Ascending aorta (tissue), 2 donors: ENCODE measurements at regions not wholly inside any gene's neighbourhood (a gene's known extent, or its start where the extent isn't known, plus 50 kb on each side); places are given as distances from the start of the nearest gene placed in this dataset.

Experiments used
- DNase-seq, 2 donors: peaks; one replicate each; pipeline ENCODE4 v3.0.0-alpha.2; 2019; ENCODE audit warnings: low spot score in 2 of 2
- H3K27ac ChIP-seq, 2 donors: fragments of 200-600 bp; sonication (generic); one replicate each; pipeline ENCODE4 v1.5.1; 2016 to 2017; ENCODE audit warnings: mild to moderate bottlenecking in 1 of 2
- H3K27me3 ChIP-seq: fragments of 200-600 bp; sonication (generic); one replicate; pipeline ENCODE4 v1.5.1; 2017
- H3K36me3 ChIP-seq, 2 donors: fragments of 200-600 bp; sonication (generic); one replicate each; pipeline ENCODE4 v1.5.1; 2016
- H3K4me1 ChIP-seq, 2 donors: fragments of 200-600 bp; sonication (generic); one replicate each; pipeline ENCODE4 v1.5.1; 2016 to 2017; ENCODE audit warnings: mild to moderate bottlenecking in 1 of 2
- H3K4me3 ChIP-seq, 2 donors: fragments of 200-600 bp; sonication (generic); one replicate each; pipeline ENCODE4 v1.5.1; 2016 to 2017; ENCODE audit warnings: mild to moderate bottlenecking in 1 of 2
- H3K9me3 ChIP-seq, 2 donors: fragments of 200-600 bp; sonication (generic); one replicate each; pipeline ENCODE4 v1.5.1; 2016
- CTCF ChIP-seq, 3 experiments: fragments of 200-600 bp in 2 of 3; fragments of 450-650 bp in 1 of 3; sonication (generic) in 2 of 3; IDR thresholded peaks; one replicate each; pipeline ENCODE4 v1.5.1; 2016 to 2019; ENCODE audit warnings: antibody characterized with exemption in 3 of 3, mild to moderate bottlenecking in 1 of 3, moderate library complexity in 1 of 3
- intact Hi-C: fragments of 100-400 bp; cut with DNase I; formaldehyde crosslinking; loops from one replicate; pipeline ENCODE4 v1.15.1; 2023

GRCh38 chr2:176851200-176851888, 361.2 kb upstream of the HNRNPA3 start:
- Histone ChIP-seq H3K4me1 (no peaks in the 10 kb centered on the region), H3K27me3 (no peaks in the 10 kb centered on the region), H3K4me3 (no peak overlapping the region), H3K27ac (no peak overlapping the region), H3K36me3 (no peaks in the 10 kb centered on the region), H3K9me3 (no peaks in the 10 kb centered on the region)
- TF ChIP-seq CTCF (IDR thresholded peaks at IDR 0.05), result no peak
- no peak for DNase-seq
- intact Hi-C loops, result no loop called here

- Histone ChIP-seq H3K36me3 (no peaks in the 10 kb centered on the region), H3K4me1 (no peaks in the 10 kb centered on the region), H3K27ac (no peak overlapping the region), H3K9me3 (no peaks in the 10 kb centered on the region), H3K4me3 (no peak overlapping the region), H3K27me3 (no peaks in the 10 kb centered on the region)
- no peak for DNase-seq
- TF ChIP-seq CTCF (IDR thresholded peaks at IDR 0.05), result no peak
- intact Hi-C loops, result no loop called here
Measured at GRCh38 chr2:176851889-176852483, 360.6 kb upstream of the HNRNPA3 start.

- DNase-seq, result no peak
- H3K27ac ChIP-seq, result no peak overlapping the region
- H3K4me1 ChIP-seq, result no peaks in the 10 kb centered on the region
- H3K9me3 ChIP-seq, result no peaks in the 10 kb centered on the region
- TF ChIP-seq CTCF (IDR thresholded peaks at IDR 0.05), result no peak
- intact Hi-C loops, result no loop called here
- no peaks in the 10 kb centered on the region for H3K27me3 ChIP-seq
- H3K36me3 ChIP-seq, result no peaks in the 10 kb centered on the region
- no peak overlapping the region for H3K4me3 ChIP-seq
Measured at GRCh38 chr2:176852667-176853066, 359.9 kb upstream of the HNRNPA3 start.

GRCh38 chr2:176854062-176854461, 358.5 kb upstream of the HNRNPA3 start:
- no peaks in the 10 kb centered on the region for H3K36me3 ChIP-seq
- no peaks in the 10 kb centered on the region for H3K27me3 ChIP-seq
- H3K27ac ChIP-seq, result no peak overlapping the region
- no peaks in the 10 kb centered on the region for H3K4me1 ChIP-seq
- intact Hi-C loops, result no loop called here
- TF ChIP-seq CTCF (IDR thresholded peaks at IDR 0.05), result no peak
- H3K4me3 ChIP-seq, result no peak overlapping the region
- no peaks in the 10 kb centered on the region for H3K9me3 ChIP-seq
- no peak for DNase-seq

GRCh38 chr2:176854878-176855277, 357.7 kb upstream of the HNRNPA3 start:
- TF ChIP-seq CTCF (IDR thresholded peaks at IDR 0.05), result no peak
- DNase-seq, result no peak
- Histone ChIP-seq H3K4me3 (no peak overlapping the region), H3K9me3 (no peaks in the 10 kb centered on the region), H3K4me1 (no peaks in the 10 kb centered on the region), H3K36me3 (no peaks in the 10 kb centered on the region), H3K27ac (no peak overlapping the region), H3K27me3 (no peaks in the 10 kb centered on the region)
- intact Hi-C loops, result no loop called here
